Activated CD4-positive, alpha-beta T cell treated with anti-CD3 and anti-CD28 coated beads for 24 hours (primary cell): ENCODE measurements at regions not wholly inside any gene's neighbourhood (a gene's known extent, or its start where the extent isn't known, plus 50 kb on each side); places are given as distances from the start of the nearest gene placed in this dataset.

Source experiments
- DNase-seq, 2 donors: peaks; one replicate each; pipeline ENCODE4 v3.0.0-alpha.2; 2020; ENCODE audit warnings: low read depth in 2 of 2

- DNase-seq, result no peak
These were observed 805.1 kb upstream of the INTU start for GRCh38 chr4:126827669-126828068.

- no peak for DNase-seq
These were observed 797.9 kb upstream of the INTU start for GRCh38 chr4:126834854-126835253.

GRCh38 chr4:126838941-126839679 is 793.6 kb upstream of the INTU start:
- no peak for DNase-seq

DNA sequence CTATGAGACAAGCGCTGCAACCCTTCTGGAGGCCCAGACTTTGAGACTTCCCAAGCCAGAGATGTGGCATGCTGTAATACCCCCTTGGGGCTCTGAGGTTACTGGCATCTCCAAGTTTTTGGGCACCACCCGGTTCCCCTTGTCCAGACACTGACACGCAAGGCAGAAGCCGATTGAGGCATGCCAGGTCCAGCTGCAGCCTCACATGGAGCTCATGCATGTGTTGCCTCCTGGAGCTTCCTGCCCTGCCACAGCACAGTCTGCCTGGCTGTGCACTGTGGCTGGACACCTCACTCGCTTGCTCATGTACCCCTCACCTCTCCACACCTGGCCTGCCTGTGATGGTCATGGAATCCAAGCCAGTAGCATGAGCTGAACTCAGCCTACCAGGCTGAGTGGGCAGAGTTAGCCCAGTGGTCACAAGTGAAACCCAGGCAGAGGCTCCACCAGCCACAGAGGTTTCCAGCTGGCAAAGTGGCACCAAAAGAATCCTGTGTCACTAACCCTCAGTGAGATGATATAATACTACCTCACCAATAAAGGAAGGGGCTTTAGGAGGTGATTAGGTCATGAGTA is 789.2 kb upstream of the INTU start:
- DNase-seq, result no peak

GRCh38 chr4:126850286-126850685 is 782.5 kb upstream of the INTU start:
- DNase-seq, result no peak

GRCh38 chr4:126851391-126851790 is 781.4 kb upstream of the INTU start:
- DNase-seq, result no peak

GRCh38 chr4:126853715-126854114 is 779.0 kb upstream of the INTU start:
- no peak for DNase-seq

DNA sequence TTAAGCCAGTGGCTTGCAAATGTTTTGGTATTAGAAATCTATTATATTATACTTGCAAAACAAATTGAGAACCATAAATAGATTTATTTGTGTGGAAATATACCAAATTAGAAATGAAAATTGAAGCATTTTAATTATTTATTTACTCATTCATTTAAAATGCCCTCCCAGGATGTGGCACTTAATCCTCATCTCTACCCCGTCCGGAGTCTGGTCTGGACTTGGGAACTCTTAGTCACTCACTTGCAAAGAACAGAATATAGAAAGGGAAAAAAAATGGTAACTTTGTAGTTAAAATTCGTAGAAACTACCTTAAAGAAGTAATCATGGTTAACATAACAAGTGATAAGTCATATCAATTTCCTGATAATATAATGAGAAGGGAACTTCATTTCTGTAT is 775.9 kb upstream of the INTU start:
- no peak for DNase-seq

GRCh38 chr4:126859314-126859713 is 773.4 kb upstream of the INTU start:
- DNase-seq, result no peak

GRCh38 chr4:126859872-126860271 is 772.9 kb upstream of the INTU start:
- no peak for DNase-seq

- no peak for DNase-seq
These were observed 772.4 kb upstream of the INTU start for GRCh38 chr4:126860308-126860707.

DNA sequence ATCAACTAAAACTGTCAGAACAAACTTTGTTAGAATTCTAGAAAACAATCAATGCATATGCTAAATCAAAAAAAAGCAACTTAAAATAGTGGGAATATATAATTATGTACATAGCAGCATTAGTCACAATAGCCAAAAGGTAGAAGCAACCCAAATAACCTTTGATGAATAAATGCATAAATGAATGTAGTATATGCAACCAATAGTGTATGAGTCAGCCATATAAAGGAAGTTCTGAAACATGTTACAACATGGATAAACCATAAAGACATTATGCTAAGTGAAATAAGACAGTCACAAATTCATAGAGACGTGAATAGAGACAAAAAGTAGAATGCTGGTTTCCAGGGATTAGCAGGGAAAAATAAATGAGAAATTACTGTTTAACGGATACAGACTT is 762.8 kb upstream of the INTU start:
- DNase-seq, result no peak

- no peak for DNase-seq
These were observed 760.9 kb upstream of the INTU start for GRCh38 chr4:126871810-126872209.

DNA sequence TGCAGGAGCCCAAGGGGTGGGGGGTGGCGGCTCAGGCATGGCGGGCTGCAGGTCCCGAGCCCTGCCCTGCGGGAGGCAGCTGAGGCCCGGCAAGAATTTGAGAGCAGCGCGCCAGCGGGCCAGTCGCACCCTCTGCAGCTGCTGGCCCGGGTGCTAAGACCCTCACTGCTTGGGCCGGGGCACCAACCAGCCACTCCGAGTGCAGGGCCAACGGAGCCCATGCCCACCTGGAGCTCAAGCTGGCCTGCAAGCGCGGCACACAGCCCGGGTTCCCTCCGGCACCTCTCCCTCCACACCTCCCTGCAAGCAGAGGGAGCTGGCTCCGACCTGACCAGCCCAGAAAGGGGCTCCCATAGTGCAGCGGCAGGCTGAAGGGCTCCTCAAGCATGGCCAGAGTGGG is 758.2 kb upstream of the INTU start:
- no peak for DNase-seq

GRCh38 chr4:126888968-126889367 is 743.8 kb upstream of the INTU start:
- DNase-seq, result no peak

DNA sequence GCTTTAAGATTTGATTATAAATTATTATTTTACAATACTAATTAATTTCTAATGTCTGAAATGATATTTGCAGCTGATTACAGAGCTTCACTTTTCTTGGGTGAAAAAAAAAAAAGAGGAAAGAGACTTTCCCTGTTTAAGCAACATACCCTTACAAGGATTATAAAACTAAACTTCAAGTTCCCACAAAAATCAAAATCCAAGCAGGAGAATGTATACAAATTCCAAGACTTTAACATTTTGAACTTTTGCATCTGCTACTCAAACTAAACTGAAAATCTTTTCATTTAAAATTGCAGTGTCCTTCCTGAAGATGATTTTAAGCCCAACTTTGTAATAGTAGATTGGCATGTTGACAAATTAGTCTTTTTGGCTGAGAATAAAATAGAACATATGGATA is 742.4 kb upstream of the INTU start:
- no peak for DNase-seq

DNA sequence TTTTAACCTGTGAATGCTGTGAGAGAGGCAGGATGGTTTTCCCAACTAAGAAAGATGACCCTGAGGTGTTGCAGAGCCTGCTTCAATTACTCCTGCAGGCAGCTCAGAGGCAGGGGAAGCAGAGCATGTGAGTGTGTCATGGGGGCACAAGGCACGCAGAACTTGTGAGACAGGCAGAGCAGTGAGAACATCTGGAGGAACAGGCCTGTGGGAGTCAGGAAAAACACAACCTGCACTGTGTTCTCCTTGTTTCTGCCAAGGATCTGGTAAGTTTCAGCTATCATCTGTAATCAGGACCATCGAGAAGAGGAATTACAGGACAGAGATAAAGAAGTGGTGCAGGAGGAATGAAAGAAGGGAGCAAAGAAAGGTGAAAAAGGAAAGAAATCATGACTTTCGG is 741.8 kb upstream of the INTU start:
- no peak for DNase-seq

DNA sequence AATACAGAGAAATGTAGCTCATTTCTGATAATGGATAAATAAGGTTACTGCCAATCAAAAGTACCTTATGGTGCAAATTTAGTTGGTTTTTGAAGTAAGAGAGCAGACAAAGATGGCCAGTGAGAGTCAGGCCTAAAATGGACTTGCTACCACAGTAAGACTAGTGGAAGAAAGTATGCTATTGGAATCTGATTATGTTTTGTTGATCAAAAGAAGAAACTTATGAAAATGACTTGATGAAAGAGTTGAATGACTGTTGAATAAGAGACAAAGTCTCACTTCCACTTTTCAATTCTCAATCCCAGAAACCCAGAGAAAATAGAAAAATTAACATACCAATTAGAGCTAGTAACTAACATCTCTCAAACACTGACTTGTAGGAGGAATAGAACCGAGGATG is 737.8 kb upstream of the INTU start:
- no peak for DNase-seq

GRCh38 chr4:126895988-126896570 is 736.7 kb upstream of the INTU start:
- DNase-seq, result no peak

- DNase-seq, result no peak
These were observed 735.7 kb upstream of the INTU start for GRCh38 chr4:126897038-126897437.

- no peak for DNase-seq
These were observed 733.9 kb upstream of the INTU start for GRCh38 chr4:126898815-126899214.

GRCh38 chr4:126899331-126899801 is 733.4 kb upstream of the INTU start:
- no peak for DNase-seq

- no peak for DNase-seq
These were observed 726.3 kb upstream of the INTU start for GRCh38 chr4:126906466-126906865.
